ENCODE measurements at regions not wholly inside any gene's neighbourhood (a gene's known extent, or its start where the extent isn't known, plus 50 kb on each side); places are given as distances from the start of the nearest gene placed in this dataset.

DNA sequence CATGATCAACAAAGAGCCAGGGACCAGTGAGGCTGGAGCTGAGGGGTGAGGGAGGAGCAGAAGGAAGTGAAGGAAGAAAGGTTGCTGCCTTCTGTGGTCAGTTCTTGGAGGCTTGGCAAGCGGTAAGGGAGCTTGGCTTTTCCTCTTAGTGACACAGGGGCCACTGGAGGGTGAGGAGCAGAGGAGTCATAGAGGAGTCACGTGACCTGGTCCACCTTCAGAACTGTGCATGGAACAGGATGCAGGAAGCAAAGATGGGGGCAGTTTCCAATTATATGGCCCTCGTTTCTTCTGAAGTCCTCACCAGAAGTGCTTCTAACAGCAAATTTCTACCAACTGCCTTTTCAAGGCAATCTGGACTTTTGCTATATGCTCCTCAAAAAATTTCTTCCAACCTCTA is 326.9 kb upstream of the SMIM21 start:
- TF ChIP-seq CTCF (conservative IDR thresholded peaks at IDR 0.05), result no peak

GRCh38 chr18:75753753-75754152 is 326.2 kb upstream of the SMIM21 start:
- H3K4me3 ChIP-seq (ENCODE audit: low read length), result no peak overlapping the region
- no peak overlapping the region for H3K27ac Mint-ChIP-seq
- no peaks in the 10 kb centered on the region for H3K4me1 Mint-ChIP-seq
- H3K27me3 Mint-ChIP-seq (ENCODE audit: insufficient read depth), result no peaks in the 10 kb centered on the region
- WGBS, 2 experiments (ENCODE audit: insufficient coverage in 1 of 2, insufficient read length in 1 of 2), result 86 to 95% methylated on average over 3 of the region's 3 CpGs
- H3K36me3 ChIP-seq (ENCODE audit: control insufficient read depth, insufficient read depth, low read length), result no peaks in the 10 kb centered on the region
- no peak overlapping the region for H3K9ac ChIP-seq (ENCODE audit: extremely low read depth, low read length, poor library complexity, severe bottlenecking)
- TF ChIP-seq CTCF (conservative IDR thresholded peaks at IDR 0.05), result no peak
- H3K9me3 Mint-ChIP-seq, result no peaks in the 10 kb centered on the region
- no peak for DNase-seq
- H3K4me3 Mint-ChIP-seq, result no peak overlapping the region
- H3K4me1 ChIP-seq (ENCODE audit: control insufficient read depth, insufficient read depth, low read length), result no peaks in the 10 kb centered on the region
- H3K27me3 ChIP-seq (ENCODE audit: control insufficient read depth, insufficient read depth, low read length, poor library complexity, severe bottlenecking), result no peaks in the 10 kb centered on the region
- H3K9me3 ChIP-seq (ENCODE audit: control insufficient read depth, low read length), result no peaks in the 10 kb centered on the region
- no peak overlapping the region for H3K27ac ChIP-seq (ENCODE audit: low read depth, low read length)
- no peaks in the 10 kb centered on the region for H3K36me3 Mint-ChIP-seq (ENCODE audit: low read depth)

More for the DNA sequence above, 326.9 kb upstream of the SMIM21 start:
- Histone ChIP-seq H3K4me1 (ENCODE audit: control insufficient read depth, insufficient read depth, low read length) (no peaks in the 10 kb centered on the region), H3K27ac (ENCODE audit: low read depth, low read length) (no peak overlapping the region), H3K9ac (ENCODE audit: extremely low read depth, low read length, poor library complexity, severe bottlenecking) (no peak overlapping the region), H3K9me3 (ENCODE audit: control insufficient read depth, low read length) (no peaks in the 10 kb centered on the region), H3K27me3 (ENCODE audit: control insufficient read depth, insufficient read depth, low read length, poor library complexity, severe bottlenecking) (no peaks in the 10 kb centered on the region), H3K36me3 (ENCODE audit: control insufficient read depth, insufficient read depth, low read length) (no peaks in the 10 kb centered on the region), H3K4me3 (ENCODE audit: low read length) (no peak overlapping the region)
- Mint-ChIP-seq H3K36me3 (ENCODE audit: low read depth) (no peaks in the 10 kb centered on the region), H3K4me3 (no peak overlapping the region), H3K4me1 (no peaks in the 10 kb centered on the region), H3K9me3 (no peaks in the 10 kb centered on the region), H3K27me3 (ENCODE audit: insufficient read depth) (no peaks in the 10 kb centered on the region), H3K27ac (no peak overlapping the region)
- no peak for DNase-seq
- 93 to 95% methylated on average over 2 to 3 of the region's 3 CpGs for WGBS, 2 experiments (ENCODE audit: insufficient coverage in 1 of 2, insufficient read length in 1 of 2)

DNA sequence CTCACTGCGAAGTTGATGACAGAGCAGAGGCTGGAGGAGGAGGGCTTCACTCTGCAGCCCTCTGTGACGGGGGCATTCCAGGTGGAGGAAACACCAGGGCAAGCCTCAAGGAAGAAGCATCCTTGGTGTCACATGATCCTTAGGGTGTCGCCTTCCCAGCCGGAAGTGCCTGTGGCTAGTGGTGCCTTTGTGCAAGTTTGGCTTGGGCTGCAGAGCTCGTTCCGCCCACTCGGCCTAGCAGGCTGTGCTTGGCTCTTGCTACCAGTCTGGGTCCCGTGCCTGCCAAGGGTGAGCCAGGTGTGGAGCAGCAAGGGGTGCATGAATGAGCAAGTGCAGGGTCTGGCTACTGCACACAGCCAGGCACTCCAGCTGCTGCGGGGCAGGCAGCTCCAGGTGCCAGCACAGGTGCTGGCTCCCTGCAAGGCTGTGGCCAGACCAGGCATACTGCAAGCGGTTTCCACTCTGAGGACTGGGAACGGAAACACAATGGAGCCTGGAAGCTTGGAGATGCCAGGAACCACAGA is 325.3 kb upstream of the SMIM21 start:
- Mint-ChIP-seq H3K4me1 (no peaks in the 10 kb centered on the region), H3K36me3 (ENCODE audit: low read depth) (no peaks in the 10 kb centered on the region), H3K4me3 (no peak overlapping the region), H3K9me3 (no peaks in the 10 kb centered on the region), H3K27me3 (ENCODE audit: insufficient read depth) (no peaks in the 10 kb centered on the region), H3K27ac (no peak overlapping the region)
- H3K4me3 ChIP-seq (ENCODE audit: low read length), result no peak overlapping the region
- DNase-seq, result no peak
- WGBS, 2 experiments (ENCODE audit: insufficient coverage in 1 of 2, insufficient read length in 1 of 2), result 81 to 95% methylated on average over 3 to 11 of the region's 11 CpGs
- TF ChIP-seq CTCF (conservative IDR thresholded peaks at IDR 0.05), result no peak
- H3K27ac ChIP-seq (ENCODE audit: low read depth, low read length), result no peak overlapping the region
- H3K9me3 ChIP-seq (ENCODE audit: control insufficient read depth, low read length), result no peaks in the 10 kb centered on the region
- no peaks in the 10 kb centered on the region for H3K27me3 ChIP-seq (ENCODE audit: control insufficient read depth, insufficient read depth, low read length, poor library complexity, severe bottlenecking)
- no peaks in the 10 kb centered on the region for H3K36me3 ChIP-seq (ENCODE audit: control insufficient read depth, insufficient read depth, low read length)
- no peaks in the 10 kb centered on the region for H3K4me1 ChIP-seq (ENCODE audit: control insufficient read depth, insufficient read depth, low read length)
- H3K9ac ChIP-seq (ENCODE audit: extremely low read depth, low read length, poor library complexity, severe bottlenecking), result no peak overlapping the region

All from endodermal cell (in vitro differentiated cells).